ENCODE measurements at regions not wholly inside any gene's neighbourhood (a gene's known extent, or its start where the extent isn't known, plus 50 kb on each side); places are given as distances from the start of the nearest gene placed in this dataset.

DNA sequence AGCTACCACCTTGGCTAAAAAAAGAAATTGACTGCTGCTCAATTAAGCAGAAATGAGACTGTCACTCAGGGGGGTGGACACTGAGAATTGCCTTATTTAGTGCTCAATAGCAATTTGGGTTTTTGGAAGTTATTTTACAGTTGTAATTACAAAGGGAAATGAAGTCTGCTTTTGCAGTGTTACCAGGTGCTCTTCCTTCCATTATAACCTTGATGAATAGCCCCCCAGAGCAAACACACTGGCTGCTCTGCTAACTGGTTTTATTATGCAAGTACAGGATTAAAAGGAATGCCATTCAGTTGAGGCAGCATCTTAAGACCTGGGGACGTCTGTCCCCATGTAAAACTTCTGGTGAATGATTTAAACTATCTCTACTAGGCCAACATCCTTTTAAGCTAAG is 191.0 kb downstream of the EVX1 start:
- Histone ChIP-seq H3K27me3 (replicated peaks; ENCODE audit: insufficient read depth) (no peaks in the 10 kb centered on the region), H3K9me2 (ENCODE audit: insufficient read depth) (no peaks in the 10 kb centered on the region), H3K9me3 (ENCODE audit: low read depth) (no peaks in the 10 kb centered on the region), H3K4me2 (ENCODE audit: unreplicated experiment) (no peak overlapping the region), H2AFZ (no peak overlapping the region), H3K27ac (no peak overlapping the region), H3F3A (ENCODE audit: insufficient read depth) (no peaks in the 10 kb centered on the region), H4K20me1 (ENCODE audit: insufficient read depth) (no peaks in the 10 kb centered on the region), H3K4me3 (no peak overlapping the region), H3K79me2 (ENCODE audit: insufficient read depth) (no peaks in the 10 kb centered on the region), H3K9ac (no peak overlapping the region), H3K36me3 (ENCODE audit: low read depth) (no peaks in the 10 kb centered on the region), H3K4me1 (ENCODE audit: insufficient read depth) (peaks cover 5% of the 10 kb centered on the region; the same call in 1 of the 2 replicates)
- no peak for DNase-seq
- WGBS, 2 experiments (ENCODE audit: low coverage in 1 of 2, low lambda C conversion rate in 2 of 2, missing lambda C conversion rate in 2 of 2): 66 to 71% methylated on average over 1 of the region's 1 CpG
- TF ChIP-seq EZH2 (IDR thresholded peaks at IDR 0.05; ENCODE audit: insufficient read depth, poor library complexity, severe bottlenecking) (no peak), EZH2phosphoT487 (IDR thresholded peaks at IDR 0.05; ENCODE audit: insufficient read depth, low read depth) (no peak)
- in situ Hi-C loops (cut with MboI): no loop called here

DNA sequence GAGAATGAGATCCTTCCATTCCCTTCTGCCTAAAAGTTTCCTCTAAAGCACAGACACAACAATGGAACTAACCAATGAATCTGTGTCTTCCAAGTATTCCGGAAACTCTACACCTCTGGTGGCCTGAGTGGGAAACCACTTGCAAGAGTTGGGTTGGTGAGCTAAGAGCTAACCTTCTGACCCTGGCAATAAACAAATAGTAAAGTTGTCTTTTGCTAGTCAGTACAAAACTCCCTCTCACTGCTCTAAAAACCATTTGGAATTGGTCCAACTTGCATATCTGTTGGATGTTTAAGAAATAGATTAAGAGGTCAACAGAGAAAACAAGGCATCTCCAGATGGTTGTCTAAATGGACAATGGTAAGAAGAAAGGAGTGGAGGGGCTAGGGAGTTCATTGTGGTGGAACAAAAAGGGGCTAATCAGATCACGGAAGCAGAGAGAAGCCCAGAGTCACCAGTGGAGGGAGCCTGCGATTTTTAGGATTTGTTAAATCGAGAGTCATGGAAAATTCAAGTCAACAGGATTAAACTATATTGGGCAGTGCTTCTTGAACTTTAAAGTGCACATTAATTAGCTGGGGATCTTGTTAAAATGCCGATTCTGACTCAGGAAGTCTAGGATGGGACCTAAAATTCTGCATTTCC is 192.3 kb downstream of the EVX1 start:
- no peaks in the 10 kb centered on the region for H3K36me3 ChIP-seq (ENCODE audit: low read depth)
- DNase-seq: peak; percentile 22
- no peaks in the 10 kb centered on the region for H3K79me2 ChIP-seq (ENCODE audit: insufficient read depth)
- H3K9me2 ChIP-seq (ENCODE audit: insufficient read depth): no peaks in the 10 kb centered on the region
- 76 to 80% methylated on average over 5 of the region's 5 CpGs for WGBS, 2 experiments (ENCODE audit: low coverage in 1 of 2, low lambda C conversion rate in 2 of 2, missing lambda C conversion rate in 2 of 2)
- in situ Hi-C loops (cut with MboI): no loop called here
- H3K4me3 ChIP-seq: no peak overlapping the region
- no peak overlapping the region for H3K4me2 ChIP-seq (ENCODE audit: unreplicated experiment)
- no peaks in the 10 kb centered on the region for H3F3A ChIP-seq (ENCODE audit: insufficient read depth)
- H3K27ac ChIP-seq: no peak overlapping the region
- H2AFZ ChIP-seq: no peak overlapping the region
- no peak for TF ChIP-seq EZH2phosphoT487 (IDR thresholded peaks at IDR 0.05; ENCODE audit: insufficient read depth, low read depth)
- TF ChIP-seq EZH2 (IDR thresholded peaks at IDR 0.05; ENCODE audit: insufficient read depth, poor library complexity, severe bottlenecking): no peak
- no peaks in the 10 kb centered on the region for H3K9me3 ChIP-seq (ENCODE audit: low read depth)
- peaks cover 5% of the 10 kb centered on the region; the same call in 1 of the 2 replicates for H3K4me1 ChIP-seq (ENCODE audit: insufficient read depth)
- H3K27me3 ChIP-seq (replicated peaks; ENCODE audit: insufficient read depth): no peaks in the 10 kb centered on the region
- no peaks in the 10 kb centered on the region for H4K20me1 ChIP-seq (ENCODE audit: insufficient read depth)
- no peak overlapping the region for H3K9ac ChIP-seq

DNA sequence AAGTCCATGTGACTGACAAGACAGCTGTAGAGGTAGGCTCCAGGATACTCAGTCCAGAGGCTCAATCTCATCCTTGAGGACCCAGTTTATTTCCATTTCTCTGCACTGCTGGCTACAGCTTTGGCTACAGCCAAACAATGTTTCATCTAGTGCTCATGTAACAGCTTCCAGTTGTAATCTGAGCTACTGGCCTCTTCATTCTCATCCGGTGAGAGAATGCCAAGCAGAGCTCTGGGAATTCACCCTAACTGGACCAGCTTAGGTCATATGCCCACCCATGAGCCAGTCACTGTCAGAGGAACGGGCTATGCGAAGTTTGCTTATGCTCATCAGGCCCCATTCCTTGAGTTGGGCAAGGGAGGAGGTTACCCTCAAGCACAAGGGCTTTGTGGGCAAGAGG is 192.9 kb downstream of the EVX1 start:
- Histone ChIP-seq H3K79me2 (ENCODE audit: insufficient read depth) (no peaks in the 10 kb centered on the region), H2AFZ (no peak overlapping the region), H4K20me1 (ENCODE audit: insufficient read depth) (no peaks in the 10 kb centered on the region), H3F3A (ENCODE audit: insufficient read depth) (no peaks in the 10 kb centered on the region), H3K4me1 (ENCODE audit: insufficient read depth) (peaks cover 5% of the 10 kb centered on the region; the same call in 1 of the 2 replicates), H3K36me3 (ENCODE audit: low read depth) (no peaks in the 10 kb centered on the region), H3K4me2 (ENCODE audit: unreplicated experiment) (no peak overlapping the region), H3K27me3 (replicated peaks; ENCODE audit: insufficient read depth) (no peaks in the 10 kb centered on the region), H3K9me2 (ENCODE audit: insufficient read depth) (no peaks in the 10 kb centered on the region), H3K9ac (no peak overlapping the region), H3K4me3 (no peak overlapping the region), H3K27ac (no peak overlapping the region), H3K9me3 (ENCODE audit: low read depth) (no peaks in the 10 kb centered on the region)
- TF ChIP-seq EZH2phosphoT487 (IDR thresholded peaks at IDR 0.05; ENCODE audit: insufficient read depth, low read depth) (no peak), EZH2 (IDR thresholded peaks at IDR 0.05; ENCODE audit: insufficient read depth, poor library complexity, severe bottlenecking) (no peak)
- WGBS, 2 experiments (ENCODE audit: low coverage in 1 of 2, low lambda C conversion rate in 2 of 2, missing lambda C conversion rate in 2 of 2): 70 to 76% methylated on average over 3 of the region's 3 CpGs
- in situ Hi-C loops (cut with MboI): no loop called here
- peak; percentile 54 for DNase-seq

DNA sequence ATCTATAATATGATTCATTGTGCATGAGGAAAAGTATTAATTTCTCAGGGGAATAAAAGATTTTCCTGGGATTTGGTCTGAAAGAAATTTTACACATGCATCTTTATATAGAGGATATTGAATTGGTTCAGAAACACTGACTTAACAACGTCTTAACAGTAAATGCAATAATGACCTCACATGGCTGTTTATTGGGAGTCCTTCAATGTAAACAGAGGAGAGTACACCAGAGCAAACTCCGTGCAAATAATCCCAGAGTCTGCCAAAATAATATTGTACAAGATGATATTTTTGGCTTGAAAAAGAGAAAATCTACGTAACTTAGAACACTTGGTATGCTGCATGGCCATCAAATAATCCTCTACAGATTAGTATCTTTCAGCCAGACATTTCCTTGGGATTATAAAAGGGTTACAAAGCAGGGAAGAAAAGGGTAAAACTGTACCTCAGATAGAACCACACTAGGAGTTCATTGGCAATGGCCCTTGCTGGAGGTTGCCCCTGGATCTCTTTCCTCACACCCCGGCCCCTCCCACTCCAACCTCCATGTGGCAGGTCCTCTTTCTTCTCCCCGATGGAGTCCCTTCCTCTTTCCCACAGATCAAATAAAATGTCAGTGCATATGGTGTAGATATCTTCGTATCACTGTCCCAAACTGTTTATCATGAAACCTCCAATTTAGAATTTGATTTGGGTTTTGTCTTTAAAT is 196.4 kb downstream of the EVX1 start:
- Histone ChIP-seq H3K4me2 (ENCODE audit: unreplicated experiment) (no peak overlapping the region), H3K9me3 (ENCODE audit: low read depth) (no peaks in the 10 kb centered on the region), H3F3A (ENCODE audit: insufficient read depth) (peaks cover 15% of the 10 kb centered on the region; the same call in 1 of the 2 replicates), H3K9me2 (ENCODE audit: insufficient read depth) (peaks cover 6% of the 10 kb centered on the region; the same call in 1 of the 2 replicates), H3K9ac (no peak overlapping the region), H3K27ac (no peak overlapping the region), H4K20me1 (ENCODE audit: insufficient read depth) (no peaks in the 10 kb centered on the region), H3K36me3 (ENCODE audit: low read depth) (no peaks in the 10 kb centered on the region), H3K79me2 (ENCODE audit: insufficient read depth) (no peaks in the 10 kb centered on the region), H3K4me3 (no peak overlapping the region), H3K4me1 (ENCODE audit: insufficient read depth) (peaks cover 9% of the 10 kb centered on the region; the same call in 1 of the 2 replicates), H2AFZ (no peak overlapping the region), H3K27me3 (replicated peaks; ENCODE audit: insufficient read depth) (no peaks in the 10 kb centered on the region)
- no peak for DNase-seq
- in situ Hi-C loops (cut with MboI): no loop called here
- WGBS, 2 experiments (ENCODE audit: low coverage in 1 of 2, low lambda C conversion rate in 2 of 2, missing lambda C conversion rate in 2 of 2): 58 to 63% methylated on average over 6 of the region's 6 CpGs
- no peak for TF ChIP-seq EZH2phosphoT487 (IDR thresholded peaks at IDR 0.05; ENCODE audit: insufficient read depth, low read depth)
- no peak for TF ChIP-seq EZH2 (IDR thresholded peaks at IDR 0.05; ENCODE audit: insufficient read depth, poor library complexity, severe bottlenecking)

Data from GM23248 (cell line).